Tibial artery (tissue), 4 donors: ENCODE measurements at regions not wholly inside any gene's neighbourhood (a gene's known extent, or its start where the extent isn't known, plus 50 kb on each side); places are given as distances from the start of the nearest gene placed in this dataset.

Source experiments
- DNase-seq, 2 donors: peaks; one replicate each; pipeline ENCODE4 v3.0.0-alpha.2; 2019
- H3K27ac ChIP-seq, 2 donors: fragments of 200-600 bp; sonication (generic) in 1 of 2; 1 replicate in 1 of 2; 2 replicates in 1 of 2; pipeline ENCODE4 v1.5.1; 2018 to 2019; ENCODE audit warnings: mild to moderate bottlenecking in 1 of 2
- H3K27me3 ChIP-seq, 2 donors: fragments of 200-600 bp; sonication (generic) in 1 of 2; one replicate each; pipeline versions ENCODE4 v1.5.1 to v1.6.0; 2016 to 2019
- H3K36me3 ChIP-seq, 3 donors: fragments of 200-600 bp; sonication (generic) in 2 of 3; one replicate each; pipeline ENCODE4 v1.5.1; 2016 to 2019; ENCODE audit warnings: mild to moderate bottlenecking in 2 of 3
- H3K4me1 ChIP-seq, 4 donors: fragments of 200-600 bp; sonication (generic) in 2 of 4; 1 replicate in 3 of 4; 2 replicates in 1 of 4; pipeline ENCODE4 v1.5.1; 2016 to 2019
- H3K4me3 ChIP-seq, 2 donors: fragments of 200-600 bp; sonication (generic) in 1 of 2; 1 replicate in 1 of 2; 2 replicates in 1 of 2; pipeline ENCODE4 v1.5.1; 2018 to 2019; ENCODE audit warnings: mild to moderate bottlenecking in 2 of 2
- H3K9me3 ChIP-seq, 3 donors: fragments of 200-600 bp; sonication (generic) in 1 of 3; one replicate each; pipeline ENCODE4 v1.5.1; 2016 to 2019
- intact Hi-C: fragments of 100-400 bp; cut with DNase I; formaldehyde crosslinking; loops from one replicate; pipeline ENCODE4 v1.15.0; 2023; ENCODE audit warnings: low total_unique reads
- TF ChIP-seq, protein P1 (sequence below), 2 experiments: fragments of 200-600 bp in 1 of 2; fragments of 450-650 bp in 1 of 2; IDR thresholded peaks; one replicate each; pipeline ENCODE4 v1.5.1; 2017 to 2019; ENCODE audit warnings: antibody characterized with exemption in 2 of 2, mild to moderate bottlenecking in 1 of 2, moderate library complexity in 1 of 2

- no peak overlapping the region for H3K4me3 ChIP-seq
- no peaks in the 10 kb centered on the region for H3K27me3 ChIP-seq
- H3K36me3 ChIP-seq, result no peaks in the 10 kb centered on the region
- H3K4me1 ChIP-seq, result peaks cover 0 to under 1% (median 0%) of the 10 kb centered on the region in 4 donors
- no peak overlapping the region for H3K27ac ChIP-seq
- no peaks in the 10 kb centered on the region for H3K9me3 ChIP-seq
- intact Hi-C loops, result no loop called here
- TF ChIP-seq, protein P1, sequence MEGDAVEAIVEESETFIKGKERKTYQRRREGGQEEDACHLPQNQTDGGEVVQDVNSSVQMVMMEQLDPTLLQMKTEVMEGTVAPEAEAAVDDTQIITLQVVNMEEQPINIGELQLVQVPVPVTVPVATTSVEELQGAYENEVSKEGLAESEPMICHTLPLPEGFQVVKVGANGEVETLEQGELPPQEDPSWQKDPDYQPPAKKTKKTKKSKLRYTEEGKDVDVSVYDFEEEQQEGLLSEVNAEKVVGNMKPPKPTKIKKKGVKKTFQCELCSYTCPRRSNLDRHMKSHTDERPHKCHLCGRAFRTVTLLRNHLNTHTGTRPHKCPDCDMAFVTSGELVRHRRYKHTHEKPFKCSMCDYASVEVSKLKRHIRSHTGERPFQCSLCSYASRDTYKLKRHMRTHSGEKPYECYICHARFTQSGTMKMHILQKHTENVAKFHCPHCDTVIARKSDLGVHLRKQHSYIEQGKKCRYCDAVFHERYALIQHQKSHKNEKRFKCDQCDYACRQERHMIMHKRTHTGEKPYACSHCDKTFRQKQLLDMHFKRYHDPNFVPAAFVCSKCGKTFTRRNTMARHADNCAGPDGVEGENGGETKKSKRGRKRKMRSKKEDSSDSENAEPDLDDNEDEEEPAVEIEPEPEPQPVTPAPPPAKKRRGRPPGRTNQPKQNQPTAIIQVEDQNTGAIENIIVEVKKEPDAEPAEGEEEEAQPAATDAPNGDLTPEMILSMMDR (IDR thresholded peaks at IDR 0.05), result no peak
- DNase-seq, result no peak
Measured at GRCh38 chr10:3648170-3648569, 136.8 kb downstream of the KLF6 start.

DNA sequence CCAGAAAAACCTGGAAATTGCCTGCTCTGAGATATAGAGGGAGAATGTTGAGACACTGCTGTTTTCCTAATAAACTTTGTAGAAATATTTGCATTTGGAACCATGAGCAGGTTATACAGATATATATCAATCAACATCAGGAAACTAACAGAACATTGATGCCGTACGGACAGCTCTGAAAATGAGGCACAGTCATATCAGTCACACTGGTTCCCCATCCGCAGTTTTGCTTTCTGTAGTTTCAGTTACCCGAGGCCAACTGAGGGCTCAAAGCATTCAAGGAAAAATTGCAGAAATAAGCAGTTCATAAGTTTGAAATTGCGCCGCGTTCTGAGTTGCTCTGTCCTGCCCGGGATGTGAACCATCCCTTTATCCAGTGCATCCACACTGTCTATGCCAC is 137.9 kb downstream of the KLF6 start:
- Histone ChIP-seq H3K9me3 (no peaks in the 10 kb centered on the region), H3K4me3 (no peak overlapping the region), H3K27ac (no peak overlapping the region), H3K36me3 (no peaks in the 10 kb centered on the region), H3K4me1 (no peaks in the 10 kb centered on the region), H3K27me3 (no peaks in the 10 kb centered on the region)
- TF ChIP-seq, protein P1 (IDR thresholded peaks at IDR 0.05), result no peak
- DNase-seq, result no peak
- intact Hi-C loops, result no loop called here

DNA sequence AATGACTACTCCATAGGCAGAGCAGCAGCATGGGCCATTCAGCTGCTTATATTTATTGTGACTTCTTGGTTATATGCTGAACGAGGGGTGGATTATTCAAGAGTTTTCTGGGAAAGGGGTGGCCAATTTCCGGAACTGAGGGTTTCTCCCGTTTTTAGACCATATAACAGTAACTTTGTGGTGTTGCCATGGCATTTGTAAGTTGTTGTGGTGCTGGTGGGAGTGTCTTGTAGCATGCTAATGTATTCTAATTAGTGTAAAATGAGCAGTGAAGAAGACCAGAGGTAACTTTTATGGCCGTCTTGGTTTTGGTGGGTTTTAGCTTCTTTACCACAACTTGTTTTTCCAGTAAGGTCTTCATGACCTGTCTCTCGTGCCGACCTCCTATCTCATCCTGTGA is 139.6 kb downstream of the KLF6 start:
- Histone ChIP-seq H3K36me3 (no peaks in the 10 kb centered on the region), H3K4me1 (no peaks in the 10 kb centered on the region), H3K27ac (no peak overlapping the region), H3K9me3 (no peaks in the 10 kb centered on the region), H3K27me3 (no peaks in the 10 kb centered on the region), H3K4me3 (no peak overlapping the region)
- TF ChIP-seq, protein P1 (IDR thresholded peaks at IDR 0.05), result no peak
- DNase-seq, result no peak
- intact Hi-C loops, result no loop called here

DNA sequence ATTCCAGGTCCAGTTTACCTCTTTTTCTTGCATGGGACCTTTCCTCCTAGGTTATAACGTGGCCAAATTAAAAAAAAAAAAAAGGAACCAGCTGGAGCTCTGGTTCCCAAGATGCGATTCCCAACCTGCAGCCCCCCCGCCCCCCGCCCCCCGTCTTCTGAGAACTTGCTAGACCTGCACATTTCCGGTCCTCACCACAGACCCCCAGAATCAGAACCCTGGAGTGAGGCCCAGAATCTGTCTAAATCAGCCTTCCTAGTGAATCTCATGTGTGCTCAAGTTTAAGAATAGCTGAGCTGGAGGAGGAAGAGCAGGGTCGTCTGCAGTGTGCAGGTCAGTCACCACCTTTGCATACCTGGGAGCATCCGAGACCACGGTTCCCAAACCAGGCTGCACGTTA is 144.2 kb downstream of the KLF6 start:
- H3K36me3 ChIP-seq, result no peaks in the 10 kb centered on the region
- no peaks in the 10 kb centered on the region for H3K27me3 ChIP-seq
- intact Hi-C loops, result no loop called here
- no peak for DNase-seq
- TF ChIP-seq, protein P1 (IDR thresholded peaks at IDR 0.05), result no peak
- H3K4me1 ChIP-seq, result peaks cover 0 to 12% (median 1%) of the 10 kb centered on the region in 4 donors
- H3K9me3 ChIP-seq, result no peaks in the 10 kb centered on the region
- H3K27ac ChIP-seq, result no peak overlapping the region
- H3K4me3 ChIP-seq, result no peak overlapping the region

- intact Hi-C loops, result no loop called here
Measured at GRCh38 chr10:3639546-3639945, 145.5 kb downstream of the KLF6 start.

More at GRCh38 chr10:3639546-3639945, 145.5 kb downstream of the KLF6 start:
- H3K27me3 ChIP-seq, result no peaks in the 10 kb centered on the region
- TF ChIP-seq, protein P1 (IDR thresholded peaks at IDR 0.05), result no peak
- no peak for DNase-seq
- H3K27ac ChIP-seq, result no peak overlapping the region
- no peaks in the 10 kb centered on the region for H3K36me3 ChIP-seq
- H3K4me3 ChIP-seq, result no peak overlapping the region
- H3K9me3 ChIP-seq, result no peaks in the 10 kb centered on the region
- H3K4me1 ChIP-seq, result peaks cover 0 to 12% (median 1%) of the 10 kb centered on the region in 4 donors
